ENCODE measurements at regions not wholly inside any gene's neighbourhood (a gene's known extent, or its start where the extent isn't known, plus 50 kb on each side); places are given as distances from the start of the nearest gene placed in this dataset.

DNA sequence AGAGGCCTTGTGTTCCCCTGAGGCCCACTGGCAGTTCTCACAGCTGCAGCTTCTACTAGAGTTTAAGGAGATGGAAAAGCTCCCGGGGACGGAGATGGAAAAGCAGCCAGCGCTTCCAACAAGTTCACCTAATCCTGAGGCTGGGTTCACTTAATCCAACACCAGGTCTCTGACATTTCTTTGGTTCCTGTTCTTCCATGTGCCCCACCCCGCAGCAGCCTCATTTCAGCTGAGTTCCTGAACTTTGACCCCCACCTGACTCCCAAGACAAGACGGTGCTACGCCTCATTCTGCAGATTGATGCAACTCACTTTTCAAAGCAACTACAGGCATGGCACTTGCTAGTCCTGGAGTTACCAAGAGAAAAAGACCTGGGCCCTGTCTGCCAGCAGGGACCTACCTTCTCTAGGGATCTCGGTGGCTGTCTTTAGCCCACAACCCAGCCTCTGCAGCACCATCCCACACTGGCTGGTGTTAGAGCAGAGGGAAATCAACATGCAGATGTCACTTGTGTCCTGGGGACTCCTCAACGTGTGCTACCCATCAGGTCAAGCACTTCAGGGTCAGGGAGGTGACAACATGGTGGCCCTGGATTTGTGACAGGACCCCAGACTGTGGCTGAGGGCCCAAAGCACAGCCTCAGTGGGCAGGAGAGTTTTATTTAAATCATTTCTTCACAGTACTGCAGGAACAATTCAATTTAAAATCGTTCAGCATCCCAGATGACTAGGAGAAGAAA lies 406.1 kb downstream of the VPS13C start:
- TF ChIP-seq CTCF (IDR thresholded peaks at IDR 0.05; ENCODE audit: low read depth, low read length), result no peak
- in situ Hi-C loops (cut with HindIII; ENCODE audit: low sequenced_read_pairs), result no loop called here
- no peak overlapping the region for H3K4me3 ChIP-seq (ENCODE audit: low read depth, low read length)
- no peak for DNase-seq (ENCODE audit: low read depth, low spot score)

- in situ Hi-C loops (cut with HindIII; ENCODE audit: low sequenced_read_pairs), result no loop called here
- peak; percentile 55 for DNase-seq (ENCODE audit: low read depth, low spot score)
- no peak for TF ChIP-seq CTCF (IDR thresholded peaks at IDR 0.05; ENCODE audit: low read depth, low read length)
- H3K4me3 ChIP-seq (ENCODE audit: low read depth, low read length), result no peak overlapping the region
Measured at GRCh38 chr15:61653110-61653509, 407.1 kb downstream of the VPS13C start.

DNA sequence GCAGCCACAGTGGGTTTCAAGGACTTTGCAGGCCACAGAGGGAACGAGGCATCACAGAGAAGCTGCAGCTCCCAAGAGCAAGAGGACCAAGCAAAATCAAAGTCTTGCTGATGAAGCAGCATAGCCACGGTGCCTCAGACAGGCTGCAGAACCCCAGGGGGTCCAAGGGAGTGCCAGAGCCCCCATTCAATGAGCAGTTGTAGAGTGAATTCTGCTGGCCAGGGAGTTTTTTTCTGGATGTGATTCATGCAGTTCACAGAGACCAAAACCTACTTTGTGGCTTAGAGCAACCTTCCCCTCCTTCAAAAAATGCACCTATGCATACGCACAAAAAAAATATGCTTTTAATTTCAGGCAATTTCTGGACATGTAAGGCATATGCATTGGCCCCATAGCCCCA lies 409.0 kb downstream of the VPS13C start:
- no peak overlapping the region for H3K4me3 ChIP-seq (ENCODE audit: low read depth, low read length)
- TF ChIP-seq CTCF (IDR thresholded peaks at IDR 0.05; ENCODE audit: low read depth, low read length), result no peak
- in situ Hi-C loops (cut with HindIII; ENCODE audit: low sequenced_read_pairs), result no loop called here
- peak; percentile 63 for DNase-seq (ENCODE audit: low read depth, low spot score)

- DNase-seq (ENCODE audit: low read depth, low spot score), result no peak
- TF ChIP-seq CTCF (IDR thresholded peaks at IDR 0.05; ENCODE audit: low read depth, low read length), result no peak
- in situ Hi-C loops (cut with HindIII; ENCODE audit: low sequenced_read_pairs), result no loop called here
Measured at GRCh38 chr15:61649046-61649445, 411.2 kb downstream of the VPS13C start.

DNA sequence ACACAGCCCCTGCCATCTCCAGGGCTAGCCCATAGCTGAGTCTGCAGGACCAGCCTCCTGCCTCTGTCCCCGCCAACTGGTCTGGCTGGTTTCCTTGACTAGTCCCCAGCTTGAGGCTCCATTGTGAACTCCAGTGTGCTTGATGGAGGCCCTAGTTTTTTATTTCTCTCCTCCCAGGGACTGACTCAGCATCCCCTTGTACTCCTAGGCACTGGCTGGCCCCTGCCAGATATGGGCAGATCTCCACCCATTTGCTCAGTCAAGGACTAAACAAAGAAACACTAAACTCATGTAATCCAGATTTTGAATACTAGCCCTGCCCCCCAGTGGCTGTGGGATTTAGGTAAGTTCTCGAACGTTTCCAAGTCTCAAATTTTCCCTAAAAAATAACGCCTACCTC lies 415.4 kb upstream of the RORA start:
- in situ Hi-C loops (cut with HindIII; ENCODE audit: low sequenced_read_pairs), result no loop called here
- TF ChIP-seq CTCF (IDR thresholded peaks at IDR 0.05; ENCODE audit: low read depth, low read length), result no peak
- no peak for DNase-seq (ENCODE audit: low read depth, low spot score)
- H3K4me3 ChIP-seq (ENCODE audit: low read depth, low read length), result no peak overlapping the region

More at GRCh38 chr15:61649046-61649445, 411.2 kb downstream of the VPS13C start:
- H3K4me3 ChIP-seq (ENCODE audit: low read depth, low read length), result no peak overlapping the region

DNA sequence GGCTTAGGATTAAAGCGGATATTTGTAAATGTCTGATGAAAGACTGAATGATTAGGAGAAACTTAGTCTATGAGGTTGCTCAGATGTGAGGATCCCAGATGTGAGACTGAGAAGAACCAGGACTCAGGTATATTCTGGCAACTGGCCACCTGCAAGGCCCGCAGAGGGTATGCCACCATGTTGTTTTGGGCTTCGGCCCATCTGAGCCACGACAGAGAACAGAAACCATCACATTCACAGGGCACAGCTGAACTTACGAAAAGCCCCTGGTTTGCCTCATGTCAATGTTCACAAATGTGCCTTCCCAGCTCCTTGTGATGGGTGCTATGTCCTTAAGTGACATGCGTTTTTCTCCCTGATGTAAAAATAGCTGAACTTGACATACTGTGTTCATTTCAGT lies 412.5 kb upstream of the RORA start:
- in situ Hi-C loops (cut with HindIII; ENCODE audit: low sequenced_read_pairs), result no loop called here
- no peak for DNase-seq (ENCODE audit: low read depth, low spot score)
- H3K4me3 ChIP-seq (ENCODE audit: low read depth, low read length), result no peak overlapping the region
- TF ChIP-seq CTCF (IDR thresholded peaks at IDR 0.05; ENCODE audit: low read depth, low read length), result no peak

All from astrocyte of the spinal cord (primary cell).